Immature natural killer cell (primary cell): ENCODE measurements at regions not wholly inside any gene's neighbourhood (a gene's known extent, or its start where the extent isn't known, plus 50 kb on each side); places are given as distances from the start of the nearest gene placed in this dataset.

ENCODE experiments used
- DNase-seq, 3 donors: peaks; one replicate each; pipeline ENCODE4 v3.0.0; 2022; ENCODE audit warnings: mixed read lengths in 1 of 3
- H3K27ac Mint-ChIP-seq, 6 donors: one replicate each; pipeline ENCODE4 v1.8.0; 2020; ENCODE audit warnings: mixed read lengths in 6 of 6, mild to moderate bottlenecking in 5 of 6, inconsistent platforms in 4 of 6, moderate library complexity in 3 of 6
- H3K27me3 Mint-ChIP-seq, 3 donors: one replicate each; pipeline ENCODE4 v1.8.0; 2020 to 2021; ENCODE audit warnings: low read depth in 3 of 3, mild to moderate bottlenecking in 3 of 3, mixed read lengths in 3 of 3, moderate library complexity in 3 of 3, inconsistent platforms in 1 of 3
- H3K36me3 Mint-ChIP-seq, 3 donors: one replicate each; pipeline ENCODE4 v1.8.0; 2020; ENCODE audit warnings: mixed read lengths in 3 of 3, inconsistent platforms in 2 of 3, mild to moderate bottlenecking in 2 of 3
- H3K4me1 Mint-ChIP-seq, 2 donors: one replicate each; pipeline ENCODE4 v1.8.0; 2020; ENCODE audit warnings: inconsistent platforms in 2 of 2, mild to moderate bottlenecking in 2 of 2, mixed read lengths in 2 of 2, moderate library complexity in 1 of 2
- H3K4me3 Mint-ChIP-seq, 5 donors: one replicate each; pipeline ENCODE4 v1.8.0; 2020; ENCODE audit warnings: mild to moderate bottlenecking in 5 of 5, mixed read lengths in 5 of 5, inconsistent platforms in 3 of 5, moderate library complexity in 3 of 5
- H3K9me3 Mint-ChIP-seq, 6 donors: one replicate each; pipeline ENCODE4 v1.8.0; 2020; ENCODE audit warnings: mild to moderate bottlenecking in 6 of 6, mixed read lengths in 6 of 6, inconsistent platforms in 4 of 6, moderate library complexity in 3 of 6

- peaks cover 9% of the 10 kb centered on the region in 2 donors for H3K4me1 Mint-ChIP-seq
- H3K27ac Mint-ChIP-seq = no peak overlapping the region
- no peaks in the 10 kb centered on the region for H3K9me3 Mint-ChIP-seq
- peaks cover 4 to 14% (median 7%) of the 10 kb centered on the region in 3 donors for H3K27me3 Mint-ChIP-seq
- no peak for DNase-seq
- no peaks in the 10 kb centered on the region for H3K36me3 Mint-ChIP-seq
- no peak overlapping the region for H3K4me3 Mint-ChIP-seq
These were observed 52.0 kb upstream of the RPL11 start for GRCh38 chr1:23639460-23640095.

DNA sequence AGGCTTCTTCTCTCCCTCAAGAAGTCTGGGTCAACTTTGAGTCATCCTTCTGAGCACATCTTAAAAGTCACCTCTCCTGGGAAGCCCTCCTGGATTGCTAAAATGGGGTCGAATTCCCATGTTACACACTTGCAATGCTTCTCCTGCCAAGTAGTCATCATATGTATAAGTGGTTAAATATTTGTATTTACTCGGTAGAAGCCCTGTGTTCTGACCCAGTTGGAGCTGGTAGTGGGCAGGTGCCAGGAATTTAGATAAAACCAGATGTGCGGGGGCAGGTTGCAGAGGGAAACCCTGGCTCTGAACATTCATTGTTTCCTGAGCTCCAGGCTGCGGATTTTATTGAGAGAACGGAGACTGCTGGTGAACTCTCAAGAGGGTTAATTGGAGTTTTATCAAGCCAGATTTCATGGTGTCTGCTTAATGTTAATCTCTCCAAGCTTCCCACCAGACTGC, 52.8 kb upstream of the RPL11 start:
- H3K4me3 Mint-ChIP-seq = no peak overlapping the region
- peaks cover 7 to 14% (median 7%) of the 10 kb centered on the region in 3 donors for H3K27me3 Mint-ChIP-seq
- H3K4me1 Mint-ChIP-seq = peaks cover 9 to 11% of the 10 kb centered on the region in 2 donors
- DNase-seq = no peak
- H3K27ac Mint-ChIP-seq = no peak overlapping the region
- H3K36me3 Mint-ChIP-seq = no peaks in the 10 kb centered on the region
- H3K9me3 Mint-ChIP-seq = no peaks in the 10 kb centered on the region

GRCh38 chr1:23638188-23638619, 53.4 kb upstream of the RPL11 start:
- H3K27me3 Mint-ChIP-seq = peaks cover 7 to 14% (median 7%) of the 10 kb centered on the region in 3 donors

GRCh38 chr1:23636009-23636408, 55.6 kb upstream of the RPL11 start:
- Mint-ChIP-seq H3K4me3 (no peak overlapping the region), H3K9me3 (no peaks in the 10 kb centered on the region), H3K27ac (no peak overlapping the region), H3K27me3 (peaks cover 4 to 17% (median 9%) of the 10 kb centered on the region in 3 donors), H3K4me1 (peaks cover 9 to 11% of the 10 kb centered on the region in 2 donors), H3K36me3 (no peaks in the 10 kb centered on the region)
- DNase-seq = no peak

More at GRCh38 chr1:23638188-23638619, 53.4 kb upstream of the RPL11 start:
- no peaks in the 10 kb centered on the region for H3K36me3 Mint-ChIP-seq
- no peaks in the 10 kb centered on the region for H3K9me3 Mint-ChIP-seq
- H3K4me1 Mint-ChIP-seq = peaks cover 9 to 11% of the 10 kb centered on the region in 2 donors
- H3K27ac Mint-ChIP-seq = no peak overlapping the region
- no peak overlapping the region for H3K4me3 Mint-ChIP-seq
- DNase-seq = no peak

DNA sequence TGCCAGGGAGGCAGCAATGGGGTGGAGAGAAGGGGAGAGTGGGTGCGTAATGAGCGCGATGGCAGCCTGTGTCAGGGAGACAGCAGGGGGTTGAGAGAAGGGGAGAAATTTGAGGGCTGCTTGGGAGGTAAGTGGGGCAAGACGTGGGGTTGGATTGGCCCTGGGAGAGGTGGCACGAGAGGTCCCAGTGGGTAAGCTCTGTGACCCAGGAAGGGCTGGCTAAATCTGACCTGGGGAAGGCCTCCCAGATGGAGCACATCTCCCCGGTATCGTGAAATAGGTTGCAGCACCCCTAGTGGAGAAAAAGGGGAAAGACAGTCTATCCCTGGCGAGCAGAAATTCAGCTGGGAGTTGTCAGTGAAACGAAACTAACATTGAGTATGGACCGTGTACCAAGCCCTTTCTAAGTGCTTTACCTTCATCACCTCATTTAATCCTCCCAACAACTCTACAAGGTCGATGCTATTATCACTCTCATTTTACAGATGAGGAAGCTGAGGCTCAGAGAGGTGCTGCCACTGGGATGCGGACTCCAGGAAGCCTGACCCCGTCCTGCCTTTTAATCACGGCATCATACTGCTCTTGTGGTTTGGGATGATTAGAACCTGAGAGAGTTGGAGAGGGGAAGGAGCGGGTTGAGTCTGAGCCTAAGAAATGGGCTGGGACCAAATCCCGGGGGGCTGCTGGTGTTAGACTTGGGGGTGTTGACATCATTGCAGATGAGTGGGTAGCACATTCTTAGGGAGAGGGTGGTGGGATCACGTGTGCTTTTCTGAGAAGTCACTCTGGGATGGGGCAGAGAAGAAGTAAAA, 56.6 kb upstream of the RPL11 start:
- DNase-seq = peak; percentile 43 to 62 (median 61)
- peaks cover 9 to 11% of the 10 kb centered on the region in 2 donors for H3K4me1 Mint-ChIP-seq
- H3K36me3 Mint-ChIP-seq = no peaks in the 10 kb centered on the region
- peak overlapping the region; percentile 53 to 75 (median 59) for H3K4me3 Mint-ChIP-seq
- no peaks in the 10 kb centered on the region for H3K9me3 Mint-ChIP-seq
- H3K27ac Mint-ChIP-seq = no peak overlapping the region
- peaks cover 4 to 14% (median 9%) of the 10 kb centered on the region in 3 donors for H3K27me3 Mint-ChIP-seq

DNA sequence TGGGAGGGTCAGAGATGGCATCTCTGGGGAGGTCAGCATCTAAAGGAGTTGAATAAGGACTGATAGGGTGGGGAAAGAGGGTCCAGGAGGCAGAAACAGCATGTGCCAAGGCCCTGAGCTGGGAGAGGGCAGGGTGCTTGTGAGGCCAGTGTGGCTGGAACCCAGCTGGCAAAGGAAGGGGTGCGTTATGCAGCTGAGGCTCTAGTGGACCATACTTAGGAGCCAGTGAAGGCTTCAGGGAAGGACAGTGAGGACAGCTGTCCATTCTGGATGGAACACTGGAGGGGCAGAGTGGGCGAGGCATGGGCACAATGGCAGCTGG, 57.1 kb upstream of the RPL11 start:
- H3K4me3 Mint-ChIP-seq = no peak overlapping the region
- peaks cover 9 to 11% of the 10 kb centered on the region in 2 donors for H3K4me1 Mint-ChIP-seq
- peaks cover 4 to 11% (median 9%) of the 10 kb centered on the region in 3 donors for H3K27me3 Mint-ChIP-seq
- no peaks in the 10 kb centered on the region for H3K9me3 Mint-ChIP-seq
- no peak overlapping the region for H3K27ac Mint-ChIP-seq
- DNase-seq = no peak
- H3K36me3 Mint-ChIP-seq = no peaks in the 10 kb centered on the region

- peaks cover 4 to 9% (median 5%) of the 10 kb centered on the region in 3 donors for H3K27me3 Mint-ChIP-seq
- no peak overlapping the region for H3K27ac Mint-ChIP-seq
- H3K4me1 Mint-ChIP-seq = peaks cover 9 to 11% of the 10 kb centered on the region in 2 donors
- no peak for DNase-seq
- H3K9me3 Mint-ChIP-seq = no peaks in the 10 kb centered on the region
- H3K36me3 Mint-ChIP-seq = no peaks in the 10 kb centered on the region
- H3K4me3 Mint-ChIP-seq = no peak overlapping the region
These were observed 59.0 kb upstream of the RPL11 start for GRCh38 chr1:23632479-23633160.

DNA sequence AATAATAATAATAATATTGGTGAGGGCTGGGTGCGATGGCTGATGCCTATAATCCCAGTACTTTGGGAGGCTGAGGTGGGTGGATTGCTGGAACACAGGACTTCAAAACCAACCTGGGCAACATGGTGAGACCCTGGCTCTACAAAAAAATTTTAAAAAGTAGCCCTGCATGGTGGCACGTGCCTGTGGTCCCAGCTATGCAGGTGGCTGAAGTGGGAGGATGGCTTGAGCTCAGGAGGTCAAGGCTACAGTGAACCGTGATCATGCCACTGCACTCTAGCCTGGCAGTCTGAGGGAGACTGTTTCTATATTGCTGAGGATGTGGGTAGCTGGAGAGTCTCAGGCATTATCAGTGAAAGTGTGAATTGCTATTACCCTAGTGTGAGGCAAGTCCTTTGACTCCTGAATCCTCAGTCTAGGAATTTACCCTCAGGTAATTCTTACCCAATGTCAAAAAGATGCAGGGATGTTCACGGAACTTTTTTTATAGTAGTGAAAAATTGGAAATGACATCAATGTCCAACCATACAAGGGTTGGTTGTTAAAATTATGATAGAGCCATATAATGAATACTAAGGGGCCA, 61.8 kb upstream of the RPL11 start:
- Mint-ChIP-seq H3K4me3 (no peak overlapping the region), H3K27me3 (peaks cover under 1 to 15% (median 9%) of the 10 kb centered on the region in 3 donors), H3K27ac (no peak overlapping the region), H3K36me3 (no peaks in the 10 kb centered on the region), H3K4me1 (peaks cover 3 to 5% of the 10 kb centered on the region in 2 donors), H3K9me3 (no peaks in the 10 kb centered on the region)
- no peak for DNase-seq

DNA sequence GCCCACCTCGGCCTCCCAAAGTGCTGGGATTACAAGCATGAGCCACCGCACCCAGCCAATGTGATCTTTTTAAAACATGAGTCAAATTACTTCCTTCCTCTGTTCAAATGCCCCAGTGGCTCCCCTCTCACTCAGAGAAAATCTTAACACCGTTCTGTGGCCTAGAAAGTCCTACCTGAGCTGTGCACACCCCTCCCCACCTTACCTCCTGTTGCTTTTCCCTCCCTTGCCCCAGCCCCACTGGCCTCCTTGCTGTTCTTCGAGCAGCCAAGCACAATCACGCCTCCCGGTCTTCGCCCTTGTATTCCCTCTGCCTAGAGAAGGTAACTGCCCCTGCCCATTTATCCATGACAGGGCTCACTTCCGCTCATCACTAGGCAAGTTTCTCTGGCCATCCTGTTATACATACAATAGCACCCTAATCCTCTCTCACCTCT, 62.6 kb upstream of the RPL11 start:
- H3K27me3 Mint-ChIP-seq = peaks cover 0 to 12% (median 12%) of the 10 kb centered on the region in 3 donors
- no peak overlapping the region for H3K27ac Mint-ChIP-seq
- peaks cover 0 to 5% (median 0%) of the 10 kb centered on the region in 3 donors for H3K36me3 Mint-ChIP-seq
- H3K4me3 Mint-ChIP-seq = no peak overlapping the region
- no peaks in the 10 kb centered on the region for H3K4me1 Mint-ChIP-seq
- peaks cover 0 to 3% (median 0%) of the 10 kb centered on the region in 6 donors for H3K9me3 Mint-ChIP-seq
- no peak for DNase-seq

GRCh38 chr1:23627069-23627735, 64.4 kb upstream of the RPL11 start:
- H3K27ac Mint-ChIP-seq = no peak overlapping the region
- peaks cover 0 to 18% (median 10%) of the 10 kb centered on the region in 3 donors for H3K27me3 Mint-ChIP-seq
- peaks cover 0 to 5% (median 0%) of the 10 kb centered on the region in 3 donors for H3K36me3 Mint-ChIP-seq
- H3K4me3 Mint-ChIP-seq = no peak overlapping the region
- no peak for DNase-seq
- H3K9me3 Mint-ChIP-seq = peaks cover 0 to 3% (median 0%) of the 10 kb centered on the region in 6 donors
- no peaks in the 10 kb centered on the region for H3K4me1 Mint-ChIP-seq

- Mint-ChIP-seq H3K4me3 (no peak overlapping the region), H3K36me3 (peaks cover 0 to 5% (median 0%) of the 10 kb centered on the region in 3 donors), H3K27me3 (peaks cover 0 to 16% (median 11%) of the 10 kb centered on the region in 3 donors), H3K4me1 (peaks cover 0 to 2% of the 10 kb centered on the region in 2 donors), H3K27ac (no peak overlapping the region), H3K9me3 (peaks cover 0 to 3% (median 0%) of the 10 kb centered on the region in 6 donors)
- no peak for DNase-seq
These were observed 65.6 kb upstream of the RPL11 start for GRCh38 chr1:23625929-23626535.

DNA sequence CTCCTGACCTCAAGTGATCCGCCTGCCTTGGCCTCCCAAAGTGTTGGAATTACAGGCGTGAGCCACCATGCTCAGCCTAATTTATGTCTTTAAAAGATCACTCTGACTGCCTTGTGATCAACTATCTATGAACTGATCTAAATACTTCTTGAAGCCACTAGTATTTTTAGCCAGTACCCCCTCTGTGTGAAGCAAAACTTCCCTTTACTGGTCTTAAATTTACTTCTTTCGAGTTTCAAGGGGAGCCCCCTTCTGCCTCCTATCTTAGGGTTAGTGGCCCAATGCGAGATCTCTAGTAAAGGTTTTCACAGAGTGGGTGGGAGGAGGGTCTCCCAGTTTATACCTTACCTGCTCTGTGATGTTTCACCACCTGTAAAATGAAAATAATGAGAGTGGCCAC, 66.1 kb upstream of the RPL11 start:
- no peak for DNase-seq
- H3K4me3 Mint-ChIP-seq = no peak overlapping the region
- peaks cover 0 to 3% (median 0%) of the 10 kb centered on the region in 6 donors for H3K9me3 Mint-ChIP-seq
- peaks cover 2 to 7% of the 10 kb centered on the region in 2 donors for H3K4me1 Mint-ChIP-seq
- peaks cover 1 to 20% (median 16%) of the 10 kb centered on the region in 3 donors for H3K27me3 Mint-ChIP-seq
- H3K27ac Mint-ChIP-seq = no peak overlapping the region
- peaks cover 0 to 5% (median 0%) of the 10 kb centered on the region in 3 donors for H3K36me3 Mint-ChIP-seq

DNA sequence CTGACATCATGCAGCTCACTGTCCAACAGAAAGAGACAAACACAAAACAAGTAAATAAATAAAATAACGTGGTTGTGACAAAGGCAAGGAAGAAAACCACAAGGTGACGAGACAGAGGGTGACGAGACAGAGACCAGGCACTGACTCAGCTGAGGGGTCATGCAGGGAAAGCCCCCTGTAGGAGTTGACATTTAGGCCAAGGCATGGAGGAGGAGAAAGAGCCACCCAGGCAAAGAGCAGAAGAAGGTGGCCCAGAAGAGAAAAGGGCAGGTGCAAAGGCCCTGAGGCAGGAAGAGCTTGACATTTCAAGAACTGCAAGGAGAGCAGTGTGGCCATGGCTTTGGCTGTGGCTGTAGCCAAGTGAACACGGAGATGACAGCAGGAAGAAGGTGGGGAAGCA, 65.1 kb upstream of the ID3 start:
- H3K4me3 Mint-ChIP-seq = no peak overlapping the region
- peaks cover 1 to 25% (median 16%) of the 10 kb centered on the region in 3 donors for H3K27me3 Mint-ChIP-seq
- peaks cover 0 to 5% (median 0%) of the 10 kb centered on the region in 3 donors for H3K36me3 Mint-ChIP-seq
- no peak for DNase-seq
- peaks cover 9 to 13% of the 10 kb centered on the region in 2 donors for H3K4me1 Mint-ChIP-seq
- peaks cover 0 to 3% (median 0%) of the 10 kb centered on the region in 6 donors for H3K9me3 Mint-ChIP-seq
- no peak overlapping the region for H3K27ac Mint-ChIP-seq
